ENCODE measurements at regions not wholly inside any gene's neighbourhood (a gene's known extent, or its start where the extent isn't known, plus 50 kb on each side); places are given as distances from the start of the nearest gene placed in this dataset.

GRCh38 chr7:49255054-49255453 is 330.7 kb downstream of the CDC14C start:
- ChIA-PET POLR2A (no interaction called here), CTCF (interaction anchor here (1.5 kb wide), 1 partner anchor 26 kb away, joined by 4 read pairs; no protein-coding TSS in a partner anchor)
- DNase-seq (ENCODE audit: extremely low spot score) = no peak
- TF ChIP-seq CTCF (IDR thresholded peaks at IDR 0.05; ENCODE audit: control extremely low read depth, extremely low read depth, low read depth, missing control alignments) = no peak

- CTCF ChIA-PET = interaction anchor here (2.2 kb wide), 1 partner anchor 16 kb away, joined by 5 read pairs; no protein-coding TSS in a partner anchor
- DNase-seq (ENCODE audit: extremely low spot score) = no peak
- POLR2A ChIA-PET = no interaction called here
- no peak for TF ChIP-seq CTCF (IDR thresholded peaks at IDR 0.05; ENCODE audit: control extremely low read depth, extremely low read depth, low read depth, missing control alignments)
Measured at GRCh38 chr7:49260538-49260937, 336.2 kb downstream of the CDC14C start.

- no peak for TF ChIP-seq CTCF (IDR thresholded peaks at IDR 0.05; ENCODE audit: control extremely low read depth, extremely low read depth, low read depth, missing control alignments)
- ChIA-PET POLR2A (no interaction called here), CTCF (interaction anchor here (1.9 to 2.2 kb wide), 2 partner anchors 11 to 17 kb away, joined by 5 read pairs; no protein-coding TSS in a partner anchor)
- no peak for DNase-seq (ENCODE audit: extremely low spot score)
Measured at GRCh38 chr7:49261928-49262327, 337.6 kb downstream of the CDC14C start.

- CTCF ChIA-PET = no interaction called here
- no peak for TF ChIP-seq CTCF (IDR thresholded peaks at IDR 0.05; ENCODE audit: control extremely low read depth, extremely low read depth, low read depth, missing control alignments)
- DNase-seq (ENCODE audit: extremely low spot score) = no peak
- POLR2A ChIA-PET = no interaction called here
Measured at GRCh38 chr7:49264530-49264929, 340.2 kb downstream of the CDC14C start.

- no peak for DNase-seq (ENCODE audit: extremely low spot score)
- no peak for TF ChIP-seq CTCF (IDR thresholded peaks at IDR 0.05; ENCODE audit: control extremely low read depth, extremely low read depth, low read depth, missing control alignments)
- ChIA-PET CTCF (interaction anchor here (0.9 to 2.2 kb wide), 4 partner anchors 11 to 45 kb away, joined by 3 to 6 read pairs (median 5); no protein-coding TSS in a partner anchor), POLR2A (no interaction called here)
Measured at GRCh38 chr7:49273897-49274296, 349.6 kb downstream of the CDC14C start.

GRCh38 chr7:49279891-49280290 is 355.5 kb downstream of the CDC14C start:
- CTCF ChIA-PET = no interaction called here
- no peak for DNase-seq (ENCODE audit: extremely low spot score)
- POLR2A ChIA-PET = no interaction called here
- TF ChIP-seq CTCF (IDR thresholded peaks at IDR 0.05; ENCODE audit: control extremely low read depth, extremely low read depth, low read depth, missing control alignments) = no peak

- no peak for TF ChIP-seq CTCF (IDR thresholded peaks at IDR 0.05; ENCODE audit: control extremely low read depth, extremely low read depth, low read depth, missing control alignments)
- ChIA-PET POLR2A (no interaction called here), CTCF (interaction anchor here (2.5 kb wide), 1 partner anchor 10 kb away, joined by 7 read pairs; no protein-coding TSS in a partner anchor)
- DNase-seq (ENCODE audit: extremely low spot score) = no peak
Measured at GRCh38 chr7:49287653-49288052, 363.3 kb downstream of the CDC14C start.
